HCT116 (cell line): ENCODE measurements at regions not wholly inside any gene's neighbourhood (a gene's known extent, or its start where the extent isn't known, plus 50 kb on each side); places are given as distances from the start of the nearest gene placed in this dataset.

Experiments
- ATAC-seq: fragments of 200-7000 bp; cut with Tn5 transposase; 2 replicates; pipeline ENCODE4 v1.9.1; 2020; ENCODE audit warnings: mild to moderate bottlenecking, moderate library complexity
- BruUV-seq: library from RNA; stranded (reverse); fragments of 400-500 nt; replicated peaks from 2 replicates; lab custom pipeline; 2021; lab: Mats Ljungman, UMichigan
- CTCF ChIA-PET: fragments of 300-600 bp; sonication (Branson Sonifier 250); formaldehyde crosslinking; loops from one replicate; lab custom pipeline; 2021; ENCODE audit warnings: antibody characterized with exemption; lab: Charles Lee
- POLR2A ChIA-PET: fragments of 300-600, 350-600 bp; sonication (Branson Sonifier 250); formaldehyde crosslinking; loops from one replicate; lab custom pipeline; 2021; ENCODE audit warnings: antibody characterized with exemption; lab: Charles Lee
- RAD21 ChIA-PET, 2 experiments: fragments of 300-600 bp; sonication (Branson Sonifier 250); formaldehyde crosslinking; loops; one replicate each; lab custom pipeline; 2023; ENCODE audit warnings: low total read pairs in 2 of 2; ENCODE audit not compliant: uncharacterized antibody in 2 of 2, unreplicated experiment in 2 of 2, low non-redundant PET in 1 of 2; lab: Charles Lee
- DNase-seq: peaks from one replicate; pipeline ENCODE4 v3.0.0-alpha.2; 2010; ENCODE audit warnings: low read depth, low spot score
- H2AFZ ChIP-seq: fragments of 200-600 bp; shearing (Covaris generic), sonication (generic); 2 replicates; pipeline ENCODE4 v1.6.1; 2017; ENCODE audit warnings: low read depth, mixed run types, mixed read lengths, antibody characterized with exemption, low read length; ENCODE audit not compliant: poor library complexity, severe bottlenecking
- H3K27ac ChIP-seq: 2 replicates; pipeline ENCODE4 v1.5.1; 2012; ENCODE audit warnings: low read depth, low read length
- H3K27me3 ChIP-seq: fragments of 200-600 bp; sonication (generic); 2 replicates; pipeline ENCODE4 v1.6.1; 2016; ENCODE audit warnings: mixed run types, low read length, mixed read lengths; ENCODE audit not compliant: insufficient read depth
- H3K36me3 ChIP-seq, 2 experiments: fragments of 200-500 bp in 1 of 2; fragments of 200-600 bp in 1 of 2; sonication (Bioruptor generic) in 1 of 2; sonication (generic) in 1 of 2; 2 replicates each; pipeline versions ENCODE4 v1.5.1 to v1.6.1; 2014 to 2016; ENCODE audit warnings: low read length in 2 of 2, inconsistent platforms in 1 of 2, mixed read lengths in 1 of 2, mixed run types in 1 of 2; ENCODE audit not compliant: insufficient read depth in 2 of 2, control insufficient read depth in 1 of 2
- H3K4me1 ChIP-seq, 2 experiments: fragments of 200-600 bp in 1 of 2; sonication (generic) in 1 of 2; 2 replicates each; pipeline versions ENCODE4 v1.5.1 to v1.6.1; 2012 to 2017; ENCODE audit warnings: low read length in 2 of 2, inconsistent platforms in 1 of 2, mild to moderate bottlenecking in 1 of 2, mixed read lengths in 1 of 2, mixed run types in 1 of 2, moderate library complexity in 1 of 2; ENCODE audit not compliant: insufficient read depth in 2 of 2, control insufficient read depth in 1 of 2
- H3K4me2 ChIP-seq: fragments of 200-600 bp; sonication (generic); 2 replicates; pipeline ENCODE4 v1.6.1; 2017; ENCODE audit warnings: mixed run types, low read length, mixed read lengths
- H3K4me3 ChIP-seq, 2 experiments: fragments of 200-600 bp in 1 of 2; sonication (generic) in 1 of 2; replicated peaks in 1 of 2; 2 replicates each; pipeline ENCODE4 v1.5.1; 2011 to 2016; ENCODE audit warnings: low read length in 2 of 2, control low read depth in 1 of 2, low read depth in 1 of 2, mild to moderate bottlenecking in 1 of 2, mixed read lengths in 1 of 2, mixed run types in 1 of 2
- H3K79me2 ChIP-seq: fragments of 200-600 bp; sonication (generic); 2 replicates; pipeline ENCODE4 v1.6.1; 2017; ENCODE audit warnings: mild to moderate bottlenecking, mixed run types, low read length, moderate library complexity, mixed read lengths; ENCODE audit not compliant: insufficient read depth
- H3K9ac ChIP-seq: fragments of 200-600 bp; sonication (generic); 2 replicates; pipeline ENCODE4 v1.6.1; 2016; ENCODE audit warnings: low read length, mixed read lengths
- H3K9me2 ChIP-seq: fragments of 200-600 bp; sonication (generic), shearing (Covaris generic); 2 replicates; pipeline ENCODE4 v1.6.1; 2017; ENCODE audit warnings: mixed run types, mild to moderate bottlenecking, moderate library complexity; ENCODE audit not compliant: insufficient read depth
- H3K9me3 ChIP-seq, 2 experiments: fragments of 200-500 bp in 1 of 2; fragments of 200-600 bp in 1 of 2; sonication (Bioruptor generic) in 1 of 2; sonication (generic) in 1 of 2; 2 replicates each; pipeline ENCODE4 v1.6.1; 2014 to 2017; ENCODE audit warnings: low read length in 2 of 2, mixed read lengths in 2 of 2, inconsistent platforms in 1 of 2, low read depth in 1 of 2, mild to moderate bottlenecking in 1 of 2, mixed run types in 1 of 2, moderate library complexity in 1 of 2; ENCODE audit not compliant: control insufficient read depth in 1 of 2, insufficient read depth in 1 of 2
- H4K20me1 ChIP-seq: fragments of 200-600 bp; sonication (generic), shearing (Covaris generic); 2 replicates; pipeline ENCODE4 v1.6.1; 2017; ENCODE audit warnings: mixed run types, mild to moderate bottlenecking, moderate library complexity; ENCODE audit not compliant: insufficient read depth
- ATF3 ChIP-seq: IDR thresholded peaks from 2 replicates; pipeline ENCODE4 v1.6.1; 2012
- CBX3 ChIP-seq: IDR thresholded peaks from 2 replicates; pipeline ENCODE4 v1.6.1; 2012; ENCODE audit warnings: low read depth
- CEBPB ChIP-seq: IDR thresholded peaks from 2 replicates; pipeline ENCODE4 v1.6.1; 2012; ENCODE audit warnings: low read depth
- EGR1 ChIP-seq: IDR thresholded peaks from 2 replicates; pipeline ENCODE4 v1.6.1; 2012; ENCODE audit warnings: low read depth
- ELF1 ChIP-seq: IDR thresholded peaks from 2 replicates; pipeline ENCODE4 v1.6.1; 2012; ENCODE audit warnings: low read depth, borderline replicate concordance
- EZH2 ChIP-seq: fragments of 200-600 bp; sonication (generic); IDR thresholded peaks from 2 replicates; pipeline ENCODE4 v1.6.1; 2017; ENCODE audit warnings: antibody characterized with exemption, mixed run types
- EZH2phosphoT487 ChIP-seq: fragments of 200-600 bp; IDR thresholded peaks from 2 replicates; pipeline ENCODE4 v1.6.1; 2018; ENCODE audit warnings: antibody characterized with exemption, borderline replicate concordance
- FOSL1 ChIP-seq: IDR thresholded peaks from 2 replicates; pipeline ENCODE4 v1.6.1; 2012; ENCODE audit warnings: low read depth
- JUND ChIP-seq: IDR thresholded peaks from 2 replicates; pipeline ENCODE4 v1.6.1; 2012
- POLR2A ChIP-seq: IDR thresholded peaks from 2 replicates; pipeline ENCODE4 v1.7.0; 2011; ENCODE audit warnings: borderline replicate concordance; ENCODE audit not compliant: insufficient read depth, insufficient read length; ENCODE audit errors: extremely low read depth
- POLR2AphosphoS5 ChIP-seq: IDR thresholded peaks from 2 replicates; pipeline ENCODE4 v1.6.1; 2011; ENCODE audit warnings: mild to moderate bottlenecking, low read depth, low read length, moderate library complexity
- RAD21 ChIP-seq: IDR thresholded peaks from 2 replicates; pipeline ENCODE4 v1.6.1; 2012; ENCODE audit warnings: low read depth, mild to moderate bottlenecking
- TCF7L2 ChIP-seq: IDR thresholded peaks from 2 replicates; pipeline ENCODE4 v1.7.0; 2011; ENCODE audit warnings: borderline replicate concordance, inconsistent platforms; ENCODE audit not compliant: insufficient read depth, insufficient read length; ENCODE audit errors: extremely low read depth
- YY1 ChIP-seq: IDR thresholded peaks from 2 replicates; pipeline ENCODE4 v1.6.1; 2011; ENCODE audit warnings: low read length, low read depth, moderate library complexity, mild to moderate bottlenecking; ENCODE audit not compliant: insufficient replicate concordance; ENCODE audit errors: extremely low read depth
- ZBTB33 ChIP-seq: IDR thresholded peaks from 2 replicates; pipeline ENCODE4 v1.6.1; 2011; ENCODE audit warnings: mild to moderate bottlenecking, low read length, moderate library complexity; ENCODE audit not compliant: insufficient replicate concordance; ENCODE audit errors: extremely low read depth
- ZFX ChIP-seq: fragments of 450-650 bp; IDR thresholded peaks from 2 replicates; pipeline ENCODE4 v1.6.1; 2017
- ZNF274 ChIP-seq: fragments of 200-500 bp; sonication (Bioruptor generic); IDR thresholded peaks from 2 replicates; pipeline ENCODE4 v1.6.1; 2014; ENCODE audit warnings: mild to moderate bottlenecking, low read depth, low read length, inconsistent platforms
- intact Hi-C: fragments of 100-400 bp; cut with micrococcal nuclease; formaldehyde crosslinking; loops from 2 replicates; pipeline ENCODE4 v1.10.0; 2022

GRCh38 chr6:4472969-4473642 is 303.1 kb upstream of the CDYL start:
- no peak overlapping the region for H3K4me2 ChIP-seq
- ChIA-PET CTCF (no interaction called here), RAD21 (no interaction called here), POLR2A (no interaction called here)
- ATAC-seq, result no peak
- no peaks in the 10 kb centered on the region for H4K20me1 ChIP-seq
- TF ChIP-seq EZH2phosphoT487 (no peak), RAD21 (no peak), EZH2 (no peak), JUND (no peak), FOSL1 (no peak), CEBPB (no peak), CBX3 (no peak)
- H3K9ac ChIP-seq, result no peak overlapping the region
- no peaks in the 10 kb centered on the region for H3K27me3 ChIP-seq
- no peak overlapping the region for H2AFZ ChIP-seq
- H3K4me3 ChIP-seq, result no peak overlapping the region
- no peaks in the 10 kb centered on the region for H3K79me2 ChIP-seq
- no TSS peak for BruUV-seq
- H3K27ac ChIP-seq, result no peak overlapping the region
- H3K36me3 ChIP-seq, result no peaks in the 10 kb centered on the region
- DNase-seq, result no peak
- H3K9me3 ChIP-seq, result peaks cover 0 to 3% of the 10 kb centered on the region in 2 experiments; a peak in 2 of 4 replicates
- intact Hi-C loops, result no loop called here
- no peaks in the 10 kb centered on the region for H3K9me2 ChIP-seq
- no peaks in the 10 kb centered on the region for H3K4me1 ChIP-seq

GRCh38 chr6:4472222-4472621 is 304.0 kb upstream of the CDYL start:
- no peak for ATAC-seq
- intact Hi-C loops, result no loop called here
- Histone ChIP-seq H3K4me3 (no peak overlapping the region), H3K79me2 (no peaks in the 10 kb centered on the region), H3K27ac (no peak overlapping the region), H2AFZ (no peak overlapping the region), H4K20me1 (no peaks in the 10 kb centered on the region), H3K27me3 (no peaks in the 10 kb centered on the region), H3K4me2 (no peak overlapping the region), H3K9ac (no peak overlapping the region), H3K36me3 (no peaks in the 10 kb centered on the region), H3K9me2 (no peaks in the 10 kb centered on the region), H3K9me3 (peaks cover 0 to 3% of the 10 kb centered on the region in 2 experiments; a peak in 2 of 4 replicates), H3K4me1 (no peaks in the 10 kb centered on the region)
- BruUV-seq, result no TSS peak
- POLR2A ChIA-PET, result no interaction called here
- DNase-seq, result no peak
- RAD21 ChIA-PET, result no interaction called here
- CTCF ChIA-PET, result no interaction called here
- no peak for TF ChIP-seq EGR1
- TF ChIP-seq EZH2, result no peak
- TF ChIP-seq EZH2phosphoT487, result no peak
- no peak for TF ChIP-seq POLR2AphosphoS5
- no peak for TF ChIP-seq ATF3
- TF ChIP-seq ELF1, result no peak
- no peak for TF ChIP-seq ZFX
- no peak for TF ChIP-seq YY1
- TF ChIP-seq ZBTB33, result no peak
- no peak for TF ChIP-seq ZNF274
- TF ChIP-seq TCF7L2, result no peak
- TF ChIP-seq POLR2A, result no peak
- no peak for TF ChIP-seq CBX3
- TF ChIP-seq CEBPB, result no peak
